ENCODE measurements at regions not wholly inside any gene's neighbourhood (a gene's known extent, or its start where the extent isn't known, plus 50 kb on each side); places are given as distances from the start of the nearest gene placed in this dataset.

DNA sequence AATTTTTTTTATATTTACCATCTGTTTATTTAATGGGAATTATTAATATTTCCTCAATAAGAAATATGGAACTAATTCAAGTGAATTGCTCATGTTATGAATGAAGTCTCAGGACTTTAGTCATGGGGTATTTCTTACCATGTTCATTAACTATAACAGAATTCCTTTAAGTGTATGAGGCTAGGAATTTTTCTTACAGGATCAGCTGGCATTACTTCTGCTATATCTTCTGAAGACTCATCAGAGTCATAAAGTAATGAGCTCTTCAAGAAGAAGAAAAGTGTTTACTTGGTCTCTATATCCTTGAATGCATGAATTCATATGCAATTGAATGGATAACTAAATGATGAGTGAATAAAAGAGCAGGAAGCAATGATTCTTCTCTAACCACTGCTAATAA is 486.8 kb upstream of the THBS1 start:
- DNase-seq: no peak

DNA sequence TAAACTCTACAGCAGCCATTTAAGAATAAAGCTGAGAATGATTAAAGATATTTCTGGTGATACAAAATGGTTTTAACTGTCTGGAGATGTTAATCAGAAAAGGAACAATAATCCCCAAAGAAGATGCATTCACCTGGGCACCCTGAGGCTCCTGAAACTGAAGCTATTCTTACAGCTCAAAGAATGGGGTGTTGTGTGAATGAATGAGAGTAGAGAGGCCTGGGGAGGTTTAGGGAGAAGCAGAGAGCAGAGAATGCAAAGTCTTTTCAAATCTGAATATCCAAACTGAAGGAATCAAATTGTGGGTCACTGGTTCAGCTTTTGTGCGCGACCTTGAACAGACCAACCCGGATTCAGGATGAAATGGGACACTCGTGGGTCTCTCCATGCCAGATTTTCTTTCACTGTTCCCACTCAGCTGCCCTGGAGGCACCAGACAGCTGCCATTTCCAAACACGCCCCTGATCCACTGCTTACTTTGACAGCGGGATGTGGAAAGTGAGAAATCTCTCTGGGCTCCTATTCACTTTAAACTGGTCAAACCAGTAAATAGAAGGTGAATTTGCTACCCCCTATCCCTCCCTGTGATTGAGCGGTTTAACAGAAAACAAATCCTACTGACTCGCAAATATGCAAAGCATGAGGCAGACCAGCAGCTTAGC is 485.5 kb upstream of the THBS1 start:
- DNase-seq: no peak

DNA sequence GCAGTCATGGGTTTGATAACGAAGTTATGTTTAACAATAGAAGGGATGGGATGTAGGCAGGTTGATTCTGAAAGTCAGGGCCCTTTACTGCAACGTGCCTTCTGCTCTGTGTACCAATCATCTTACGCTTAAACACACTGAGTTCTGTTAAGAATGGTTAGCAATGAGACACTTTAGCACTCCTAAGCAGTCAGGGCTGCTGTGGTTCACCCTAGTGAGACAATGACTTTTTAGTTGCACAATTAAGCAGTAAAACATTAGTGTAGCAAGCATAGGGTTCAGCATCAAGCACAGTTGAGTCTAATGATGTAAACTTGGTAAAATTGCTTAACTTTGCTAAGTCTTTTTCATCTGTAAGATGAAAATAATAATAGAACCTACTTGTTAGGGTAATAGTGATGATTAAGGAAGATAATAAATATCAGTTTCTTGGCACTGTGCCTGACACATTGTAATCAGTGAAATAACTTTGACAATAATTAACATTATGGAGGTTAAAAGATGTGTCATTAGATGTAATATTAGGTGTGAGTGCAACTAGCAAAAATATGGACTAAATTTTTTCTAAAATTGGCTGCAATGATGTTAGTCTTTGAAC is 484.2 kb upstream of the THBS1 start:
- DNase-seq: no peak

DNA sequence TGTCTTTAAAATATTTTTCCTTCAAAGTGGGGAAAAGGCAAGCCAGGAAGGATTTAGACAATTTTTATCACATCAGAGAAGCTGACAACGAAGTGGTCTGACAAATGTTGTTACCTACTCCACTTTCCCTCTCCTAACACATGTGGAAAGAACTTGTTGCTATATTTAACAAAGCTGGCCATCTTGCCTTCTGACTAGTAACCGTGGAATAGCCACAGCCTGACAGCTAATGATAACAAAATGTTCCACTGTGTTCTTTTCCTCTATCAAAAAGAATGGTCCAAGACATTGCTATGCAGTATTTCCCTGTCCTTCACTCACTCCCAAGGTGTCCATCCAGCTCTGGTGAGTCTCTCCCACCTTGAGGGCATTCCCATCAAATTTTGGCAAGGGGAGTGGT is 481.4 kb upstream of the THBS1 start:
- no peak for DNase-seq

DNA sequence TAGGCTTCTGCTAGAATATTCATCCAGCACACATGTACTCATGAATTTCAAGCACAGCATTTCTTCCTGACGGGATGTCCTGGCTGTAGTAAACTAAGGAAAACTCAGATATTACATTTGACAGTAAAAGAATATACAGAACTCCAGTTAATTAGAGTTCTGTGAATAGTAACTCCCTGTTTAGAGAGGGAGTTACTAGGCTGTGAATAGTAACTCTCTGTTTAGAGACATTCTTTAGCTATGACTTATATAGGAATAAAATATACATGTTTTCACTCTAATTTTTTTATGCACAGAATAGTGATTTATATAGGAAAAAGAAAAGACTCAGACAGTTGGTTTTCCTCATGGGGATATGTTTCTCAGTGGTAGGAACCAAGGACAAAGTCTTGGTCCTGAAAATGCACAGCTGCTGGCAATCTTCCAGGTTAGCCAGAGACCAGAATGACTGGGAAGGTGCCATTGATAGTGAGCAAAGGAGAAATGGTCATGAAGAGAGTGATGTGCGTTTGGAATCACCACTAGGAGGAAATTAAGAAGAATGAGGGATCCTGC is 480.7 kb upstream of the THBS1 start:
- DNase-seq: no peak

DNA sequence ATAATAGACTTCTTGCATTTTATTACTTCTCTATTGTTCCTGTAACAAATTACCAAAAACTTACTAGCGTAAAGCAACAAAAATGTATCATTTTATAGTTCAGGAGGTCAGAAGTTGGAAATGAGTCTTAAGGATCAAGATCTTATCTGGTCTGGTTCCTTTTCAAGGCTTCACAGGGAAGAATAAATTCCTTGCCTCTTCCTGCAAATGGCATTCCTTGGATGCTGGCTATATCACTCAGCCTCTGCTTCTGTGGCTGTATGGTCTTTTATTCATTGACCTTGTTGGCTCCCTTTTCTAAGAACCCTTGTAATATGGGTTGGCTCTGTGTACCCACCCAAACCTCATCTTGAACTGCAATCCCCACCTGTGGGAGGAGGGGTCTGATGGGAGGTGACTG is 478.4 kb upstream of the THBS1 start:
- DNase-seq: no peak

DNA sequence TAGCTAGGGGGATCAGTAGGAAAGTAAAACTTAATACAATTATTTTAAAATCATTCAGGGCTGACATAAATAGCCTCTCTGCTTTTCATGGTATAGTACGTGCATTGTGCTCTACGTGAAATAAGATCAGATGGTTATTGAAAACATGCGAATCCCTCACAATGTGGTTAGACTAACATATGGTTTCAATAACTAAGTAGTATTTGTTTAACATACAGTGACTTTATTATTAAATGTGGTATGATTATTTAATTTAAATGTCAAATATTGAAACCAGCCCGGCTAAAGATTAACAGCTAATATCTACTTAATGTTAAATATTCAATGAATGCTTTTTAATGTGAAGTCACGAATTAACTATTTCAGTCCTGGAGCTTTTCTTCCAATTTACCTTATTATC is 473.9 kb upstream of the THBS1 start:
- no peak for DNase-seq

DNA sequence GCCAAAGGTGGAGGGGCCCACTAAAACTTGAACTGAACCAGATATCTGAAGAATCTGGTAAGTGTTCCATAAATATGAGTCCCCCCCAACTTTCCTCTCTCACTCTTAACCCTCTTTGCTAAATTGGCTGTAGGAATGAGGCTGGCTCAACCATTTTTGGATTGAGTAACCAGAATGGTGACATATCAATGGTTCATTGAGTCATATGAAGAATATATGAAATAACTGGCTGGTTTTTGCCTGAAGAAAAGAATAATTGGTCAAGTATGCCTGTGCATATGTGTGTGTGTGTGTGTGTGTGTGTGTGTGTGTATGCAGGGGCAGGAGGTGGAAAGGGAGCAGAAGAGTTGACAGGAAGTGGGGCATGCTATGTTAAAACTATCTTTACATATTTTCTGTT is 472.9 kb upstream of the THBS1 start:
- no peak for DNase-seq

DNA sequence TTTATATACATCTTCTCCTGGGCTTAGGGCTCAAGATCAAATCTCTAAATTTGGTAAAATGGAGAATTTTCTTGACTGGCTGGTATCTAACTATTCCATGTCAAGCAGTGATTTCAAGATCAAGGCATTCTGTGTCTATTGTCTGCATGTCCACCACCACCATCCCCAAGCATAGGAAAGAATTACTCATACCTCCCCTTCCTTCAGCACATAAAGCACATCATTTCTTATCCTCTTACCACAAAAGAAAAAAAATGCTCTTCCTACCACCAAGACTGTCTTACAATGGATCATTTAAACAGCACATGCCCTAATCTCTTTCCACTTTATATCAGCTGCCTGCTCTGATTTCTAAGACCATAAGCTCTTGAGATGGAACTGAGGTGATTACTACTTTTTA is 470.5 kb upstream of the THBS1 start:
- no peak for DNase-seq

DNA sequence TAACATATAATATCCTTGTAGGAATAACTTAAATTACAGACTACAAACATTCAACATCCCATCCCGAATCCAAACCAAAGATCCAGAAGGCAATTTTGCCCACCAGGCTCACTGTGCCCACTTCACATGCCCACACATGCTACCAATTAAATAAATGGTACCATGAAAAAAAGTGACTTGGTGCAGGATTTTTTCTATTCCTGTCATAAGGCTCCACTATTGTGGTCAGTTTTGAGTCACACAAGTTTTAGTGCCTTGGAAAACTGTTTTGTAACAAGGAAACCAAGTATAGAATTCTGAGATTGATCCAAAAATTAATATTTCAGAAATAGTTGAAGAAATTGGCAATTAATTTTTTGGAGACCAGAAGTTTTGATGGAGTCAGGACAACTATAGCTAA is 470.1 kb upstream of the THBS1 start:
- DNase-seq: no peak

DNA sequence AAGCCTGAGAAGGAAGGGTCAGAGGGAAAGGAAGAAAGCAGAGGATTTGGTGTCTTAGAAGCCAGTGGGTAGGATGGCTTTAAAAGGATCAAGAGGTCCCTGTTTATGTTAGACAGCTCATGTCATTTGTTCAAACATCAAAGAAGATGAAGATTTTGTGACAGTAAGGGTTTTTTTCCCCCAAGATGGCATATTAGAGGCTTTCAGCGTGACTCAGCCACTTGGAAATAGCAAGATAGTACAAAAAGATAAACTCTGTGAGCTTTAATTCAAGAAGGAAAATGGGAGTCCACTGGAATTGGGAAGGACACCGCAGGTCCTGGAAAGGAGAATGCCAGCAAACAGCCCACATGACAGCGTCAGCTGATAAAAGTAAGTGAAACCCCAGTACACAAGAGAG is 467.1 kb upstream of the THBS1 start:
- no peak for DNase-seq

DNA sequence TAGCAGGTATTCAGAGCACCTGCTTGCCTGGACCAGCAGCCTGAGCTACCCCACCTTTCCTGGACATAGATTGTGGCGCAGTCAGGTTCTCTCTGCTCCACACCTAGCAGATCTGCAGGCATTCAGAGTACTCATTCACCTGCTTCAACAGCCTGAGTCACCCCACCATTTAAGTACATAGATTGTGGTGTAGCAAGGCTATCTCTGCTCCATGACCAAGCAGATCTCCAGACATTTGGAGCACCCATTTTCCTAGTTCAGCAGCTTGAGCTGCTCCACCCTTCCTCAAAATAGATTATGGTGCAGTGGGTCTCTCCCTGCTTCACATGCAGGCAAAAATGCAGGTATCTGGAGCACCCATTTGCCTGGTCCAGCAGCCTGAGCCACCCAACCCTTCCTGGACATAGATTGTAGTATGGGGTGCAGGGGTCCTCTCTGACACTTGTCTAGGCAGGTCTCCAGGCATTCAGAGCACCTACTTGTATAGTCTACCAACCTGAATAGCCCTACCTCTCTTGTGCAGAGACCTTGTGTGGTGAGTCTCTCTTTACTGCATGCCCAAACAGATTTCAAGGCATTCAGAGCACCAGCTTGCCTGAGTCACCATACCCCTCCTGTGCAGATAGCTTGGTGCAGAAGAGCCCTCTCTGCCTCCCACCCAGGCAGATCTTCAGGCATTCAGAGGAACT is 466.0 kb upstream of the THBS1 start:
- no peak for DNase-seq

DNA sequence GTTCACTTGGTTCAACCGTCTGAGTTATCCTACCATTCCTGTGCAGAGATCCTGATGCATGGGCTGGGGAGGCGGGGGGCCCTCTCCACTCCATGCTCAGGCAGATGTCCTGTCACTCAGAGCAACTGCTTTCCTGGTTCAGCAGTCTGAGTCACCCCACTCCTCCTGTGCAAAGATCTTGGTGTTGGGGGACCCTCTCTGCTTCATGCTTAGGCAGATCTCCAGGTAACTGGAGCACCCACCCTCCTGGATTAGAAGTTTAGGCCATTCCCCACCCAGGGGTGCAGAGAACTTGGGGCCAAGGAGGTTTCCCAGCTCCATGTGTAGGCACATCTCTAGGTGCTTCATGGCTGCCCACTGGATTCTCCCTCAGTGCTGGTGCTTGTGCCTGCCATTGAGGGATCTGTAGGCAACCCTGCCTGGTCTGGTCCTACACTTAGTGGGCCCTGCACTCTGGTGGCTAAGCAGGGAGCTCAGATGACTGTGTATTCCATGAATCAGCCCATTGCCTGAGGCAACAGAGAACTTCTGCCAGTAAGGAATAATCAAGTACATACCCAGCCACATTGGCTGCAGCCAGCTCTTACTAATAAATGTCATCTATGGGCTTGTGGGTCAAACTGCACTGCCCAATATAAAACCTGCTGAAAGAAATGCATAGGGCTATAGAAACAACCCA is 465.4 kb upstream of the THBS1 start:
- no peak for DNase-seq

DNA sequence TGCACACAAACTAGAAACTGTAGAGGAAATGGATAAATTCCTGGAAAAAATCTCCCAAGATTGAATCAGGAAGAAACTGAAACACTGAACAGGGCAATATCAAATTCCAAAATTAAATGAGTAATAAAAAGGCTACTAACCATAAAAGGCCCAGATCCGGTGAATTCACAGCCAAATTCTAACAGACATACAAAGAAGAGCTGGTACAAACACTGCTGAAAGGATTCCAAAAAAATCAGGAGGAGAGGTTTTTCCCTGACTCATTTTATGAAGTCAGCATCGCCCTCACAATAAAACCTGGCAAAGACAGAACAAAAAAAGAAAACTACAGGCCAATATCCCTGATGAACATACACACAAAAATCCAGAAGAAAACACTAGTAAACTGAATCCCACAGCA is 462.4 kb upstream of the THBS1 start:
- no peak for DNase-seq

DNA sequence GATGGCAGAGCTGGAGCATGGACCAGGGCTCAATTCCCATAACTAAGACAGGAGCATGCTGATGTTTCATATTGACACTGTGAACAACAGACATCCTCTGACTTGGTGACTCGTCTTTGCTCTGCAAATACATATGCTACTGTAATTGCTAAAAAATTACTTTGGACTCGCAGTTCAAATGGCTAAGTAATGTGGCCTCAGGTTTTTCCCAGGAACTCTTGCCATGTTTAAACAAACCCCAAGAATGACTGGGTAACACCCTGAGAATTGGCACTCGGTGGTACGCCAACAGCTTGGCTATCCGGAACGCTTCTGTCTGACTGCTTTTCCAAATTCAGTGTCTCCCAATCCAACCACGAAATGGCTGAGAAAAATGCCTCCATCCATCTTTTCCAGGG is 456.7 kb upstream of the THBS1 start:
- no peak for DNase-seq

DNA sequence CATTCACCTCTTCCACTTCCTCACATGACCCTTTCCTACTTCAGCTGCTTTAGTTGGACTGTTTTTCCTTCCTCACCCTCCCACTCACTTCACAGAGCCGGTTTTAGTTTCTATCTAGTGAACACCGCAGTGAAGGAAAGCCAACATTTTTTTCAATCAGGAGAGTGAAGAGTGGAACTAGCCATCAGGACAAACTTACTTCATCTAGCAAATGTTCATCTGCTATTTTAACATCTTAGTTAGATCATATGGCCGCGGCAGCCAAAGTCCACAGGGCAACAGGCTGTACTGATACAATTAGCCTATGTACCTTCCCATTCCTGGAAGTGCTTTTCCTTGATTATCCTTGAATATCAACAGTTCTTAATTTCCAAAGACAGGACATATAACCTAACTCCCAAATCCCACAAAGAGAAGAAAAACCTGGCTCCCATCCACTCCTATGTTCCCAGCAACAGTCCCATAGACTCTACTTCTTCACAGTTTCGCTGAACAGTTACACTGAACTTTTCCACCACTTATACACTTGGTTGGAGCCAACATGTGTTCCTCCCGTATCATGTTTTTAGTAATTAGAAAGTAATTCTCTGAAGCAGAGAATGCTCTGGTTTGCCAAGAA is 456.2 kb upstream of the THBS1 start:
- DNase-seq: no peak

DNA sequence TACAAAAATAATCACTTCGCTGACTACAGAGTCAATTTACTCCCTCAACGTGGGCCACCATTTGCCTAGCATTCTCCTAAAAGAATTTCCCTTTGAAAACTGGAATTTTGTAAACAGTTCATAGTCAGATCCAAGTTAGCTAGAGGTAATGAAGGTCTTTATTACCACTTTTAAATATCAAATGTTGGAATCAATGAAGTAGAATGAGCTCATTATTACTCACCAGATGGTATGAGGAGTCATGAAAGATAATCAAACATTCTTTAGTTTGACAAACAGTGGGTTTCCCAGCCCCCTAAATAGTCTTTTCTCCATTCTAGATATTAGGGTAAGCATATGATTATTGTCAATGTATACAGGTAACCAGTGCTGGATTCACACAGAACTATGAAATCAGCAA is 455.7 kb upstream of the THBS1 start:
- DNase-seq: no peak

DNA sequence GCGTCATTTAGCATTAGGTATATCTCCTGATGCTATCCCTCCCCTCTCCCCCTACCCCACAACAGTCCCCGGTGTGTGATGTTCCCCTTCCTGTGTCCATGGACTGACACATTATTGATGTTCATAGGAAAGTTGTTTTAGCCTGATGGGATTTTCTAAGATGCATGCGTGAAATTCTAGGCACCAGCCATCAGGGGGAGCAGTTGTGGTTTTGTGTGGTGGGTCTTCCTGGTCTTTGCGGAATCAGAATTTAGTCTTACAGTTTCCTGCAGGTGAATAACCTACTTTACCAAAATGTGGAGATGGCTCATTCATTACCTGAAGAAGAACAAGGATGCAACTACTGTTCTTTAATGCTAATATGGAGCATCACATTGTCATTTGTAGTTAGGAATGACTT is 455.0 kb upstream of the THBS1 start:
- peak; percentile 1 for DNase-seq

DNA sequence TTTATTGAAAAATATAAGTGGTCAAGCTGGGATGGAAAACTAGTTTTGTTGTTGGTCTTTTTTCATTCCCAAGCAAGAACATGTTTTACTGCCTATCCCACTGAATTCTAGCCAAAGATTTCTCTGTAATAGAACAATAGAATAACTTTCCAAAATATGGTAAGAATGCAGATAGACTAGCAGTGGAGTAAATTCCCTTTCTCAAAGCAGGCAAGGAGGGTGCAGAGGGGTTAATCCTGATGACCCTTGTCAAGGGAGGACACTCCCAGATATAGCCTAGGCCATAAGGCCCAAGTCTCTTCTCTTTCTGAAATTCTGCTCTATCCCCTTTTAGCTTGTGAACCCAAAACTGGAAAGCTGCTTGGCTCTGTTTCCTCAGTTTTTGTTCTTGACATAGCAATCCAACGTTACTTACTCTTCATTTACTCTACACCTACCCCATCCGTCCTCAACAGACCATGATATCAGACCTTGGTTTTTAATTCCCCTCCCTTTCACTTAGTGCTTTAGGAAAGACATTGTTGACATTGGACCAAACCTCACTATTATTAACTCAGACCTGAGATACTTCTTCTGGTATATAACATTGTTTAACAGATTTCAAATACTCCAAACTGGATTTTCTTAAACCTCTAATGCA is 453.6 kb upstream of the THBS1 start:
- DNase-seq: no peak

DNA sequence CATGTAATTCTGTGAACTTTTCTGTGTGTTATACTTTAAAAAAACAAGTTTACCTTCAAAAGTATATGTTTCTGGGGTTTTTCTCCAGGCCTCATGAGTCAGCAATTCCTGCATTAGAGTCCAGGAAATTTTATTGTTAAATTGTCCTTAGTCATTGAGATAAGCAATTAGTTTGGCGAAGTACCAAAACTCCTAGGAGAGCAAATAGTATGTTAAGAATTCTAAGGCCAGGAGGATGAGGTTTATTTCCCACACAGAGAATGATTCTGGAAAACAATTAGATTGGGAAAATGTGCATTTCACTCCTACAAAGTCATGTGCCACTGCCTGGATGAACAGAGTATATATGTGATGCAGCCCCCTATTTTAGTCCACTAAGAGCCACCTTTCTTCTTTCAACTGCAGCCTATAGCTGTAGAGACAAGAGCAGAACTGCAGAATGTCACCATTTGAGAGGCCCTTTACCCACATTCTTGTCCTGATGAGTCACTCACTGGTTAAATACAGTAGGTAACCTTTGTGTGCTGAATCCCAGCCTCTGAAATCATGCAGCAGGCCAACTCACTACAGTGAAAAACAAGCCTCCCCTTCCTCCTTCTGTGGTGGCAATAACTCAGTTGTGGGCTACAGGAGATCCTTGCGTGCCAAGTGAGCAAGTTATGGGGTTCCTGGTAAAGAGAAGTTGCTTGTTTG is 452.8 kb upstream of the THBS1 start:
- DNase-seq: no peak

DNA sequence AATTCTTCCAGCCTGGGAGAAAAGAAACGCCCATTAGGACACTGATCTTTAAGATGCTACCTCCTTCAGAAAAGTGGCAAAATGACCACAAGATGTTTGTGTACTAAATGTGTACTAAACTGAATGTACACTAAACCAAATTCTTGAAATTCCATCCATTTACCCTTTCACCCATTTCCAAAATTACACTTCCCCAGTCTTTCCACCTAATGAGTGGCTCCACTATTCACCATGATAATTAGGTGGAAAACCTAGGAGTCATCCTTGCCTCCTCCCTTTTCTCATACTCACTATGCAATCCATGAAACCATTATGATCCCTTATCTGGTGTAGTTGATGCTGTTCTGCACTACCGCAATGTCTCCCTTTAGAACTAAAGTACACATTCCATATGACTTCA is 452.1 kb upstream of the THBS1 start:
- no peak for DNase-seq
